Calu3 (cell line): ENCODE measurements at regions not wholly inside any gene's neighbourhood (a gene's known extent, or its start where the extent isn't known, plus 50 kb on each side); places are given as distances from the start of the nearest gene placed in this dataset.

Experiments
- BruUV-seq: library from RNA; stranded (reverse); fragments of 400-500 nt; replicated peaks from 2 replicates; lab custom pipeline; 2021; lab: Mats Ljungman, UMichigan
- CTCF ChIA-PET: fragments of 300-600 bp; sonication (Branson Sonifier 250); formaldehyde crosslinking; loops from one replicate; lab custom pipeline; 2022; ENCODE audit warnings: antibody characterized with exemption; lab: Charles Lee
- DNase-seq: peaks from one replicate; pipeline ENCODE4 v3.0.0; 2022
- H3K27ac Mint-ChIP-seq: one replicate; pipeline ENCODE4 v1.8.0; 2022; ENCODE audit warnings: mixed read lengths; ENCODE audit not compliant: unreplicated experiment
- H3K27me3 Mint-ChIP-seq: one replicate; pipeline ENCODE4 v1.8.0; 2022; ENCODE audit warnings: mixed read lengths; ENCODE audit not compliant: unreplicated experiment
- H3K36me3 Mint-ChIP-seq: one replicate; pipeline ENCODE4 v1.8.0; 2022; ENCODE audit warnings: mild to moderate bottlenecking, moderate library complexity, mixed read lengths; ENCODE audit not compliant: insufficient read depth, unreplicated experiment
- H3K4me1 Mint-ChIP-seq: one replicate; pipeline ENCODE4 v1.8.0; 2022; ENCODE audit warnings: mild to moderate bottlenecking, low read depth, mixed read lengths; ENCODE audit not compliant: unreplicated experiment
- H3K4me3 Mint-ChIP-seq: one replicate; pipeline ENCODE4 v1.8.0; 2022; ENCODE audit warnings: mild to moderate bottlenecking, low read depth, moderate library complexity, mixed read lengths; ENCODE audit not compliant: unreplicated experiment
- H3K9me3 Mint-ChIP-seq: one replicate; pipeline ENCODE4 v1.8.0; 2022; ENCODE audit warnings: low read depth, mixed read lengths; ENCODE audit not compliant: unreplicated experiment
- CTCF ChIP-seq: fragments of 200-600 bp; IDR thresholded peaks from one replicate; pipeline ENCODE4 v1.8.0; 2022; ENCODE audit warnings: antibody characterized with exemption; ENCODE audit not compliant: unreplicated experiment
- intact Hi-C: fragments of 100-400 bp; cut with micrococcal nuclease; formaldehyde crosslinking; loops from one replicate; pipeline ENCODE4 v1.10.0; 2022; ENCODE audit not compliant: unreplicated experiment

DNA sequence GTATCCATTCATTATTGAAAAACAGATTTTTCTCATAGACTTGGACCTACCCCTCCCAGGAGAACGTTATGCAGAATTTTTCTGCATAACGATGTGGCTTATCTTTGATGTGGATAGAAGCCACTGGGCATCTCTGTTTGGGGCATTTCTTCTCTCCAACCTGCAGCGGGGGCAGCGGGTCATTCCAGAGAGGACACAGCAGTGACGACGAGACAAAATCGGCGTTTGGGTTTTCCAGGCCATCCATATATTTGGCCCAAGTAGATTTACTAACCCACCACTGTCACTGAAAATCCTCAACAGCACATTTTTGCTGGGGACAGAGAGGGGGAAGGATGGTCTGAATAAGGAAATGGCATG is 299.3 kb upstream of the PITRM1 start:
- Mint-ChIP-seq H3K9me3 (no peaks in the 10 kb centered on the region), H3K4me3 (peak overlapping the region; percentile 44), H3K4me1 (peaks cover 83% of the 10 kb centered on the region), H3K27me3 (no peaks in the 10 kb centered on the region), H3K36me3 (peaks cover 25% of the 10 kb centered on the region), H3K27ac (peak overlapping the region; percentile 94)
- TF ChIP-seq CTCF = no peak
- intact Hi-C loops = loop anchor here (2.0 to 10.0 kb wide), 2 partner anchors 53 to 305 kb away; no protein-coding TSS in a partner anchor
- CTCF ChIA-PET = interaction anchor here (0.6 to 1.7 kb wide), 7 partner anchors 14 to 1402 kb away, joined by 3 to 8 read pairs (median 3); no protein-coding TSS in a partner anchor
- no peak for DNase-seq
- BruUV-seq = no TSS peak

DNA sequence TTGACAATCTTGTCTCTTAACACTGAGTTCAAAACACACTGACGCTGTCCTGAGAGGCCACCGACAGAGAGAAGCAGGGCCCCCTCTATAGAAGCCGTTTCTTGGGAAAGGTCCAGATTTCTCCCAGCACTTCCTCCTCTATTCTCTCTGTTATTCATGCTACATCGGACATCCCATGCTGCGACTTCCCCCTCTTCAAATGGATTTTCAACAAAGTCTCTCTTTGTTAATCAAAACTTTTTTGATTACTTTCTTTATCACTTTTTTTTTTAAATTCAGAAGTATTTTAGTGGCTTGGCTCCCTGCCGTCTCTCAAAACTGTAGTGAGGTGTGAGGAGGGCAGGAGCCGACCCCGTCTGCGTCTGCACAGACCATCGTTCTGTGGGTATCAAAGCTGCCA is 298.9 kb upstream of the PITRM1 start:
- Mint-ChIP-seq H3K4me3 (peak overlapping the region; percentile 44), H3K4me1 (peaks cover 79% of the 10 kb centered on the region), H3K27ac (peak overlapping the region; percentile 94), H3K36me3 (peaks cover 25% of the 10 kb centered on the region), H3K9me3 (no peaks in the 10 kb centered on the region), H3K27me3 (no peaks in the 10 kb centered on the region)
- no TSS peak for BruUV-seq
- TF ChIP-seq CTCF = no peak
- DNase-seq = no peak
- CTCF ChIA-PET = no interaction called here
- intact Hi-C loops = loop anchor here (10.0 kb wide), 1 partner anchor 53 kb away; no protein-coding TSS in a partner anchor

DNA sequence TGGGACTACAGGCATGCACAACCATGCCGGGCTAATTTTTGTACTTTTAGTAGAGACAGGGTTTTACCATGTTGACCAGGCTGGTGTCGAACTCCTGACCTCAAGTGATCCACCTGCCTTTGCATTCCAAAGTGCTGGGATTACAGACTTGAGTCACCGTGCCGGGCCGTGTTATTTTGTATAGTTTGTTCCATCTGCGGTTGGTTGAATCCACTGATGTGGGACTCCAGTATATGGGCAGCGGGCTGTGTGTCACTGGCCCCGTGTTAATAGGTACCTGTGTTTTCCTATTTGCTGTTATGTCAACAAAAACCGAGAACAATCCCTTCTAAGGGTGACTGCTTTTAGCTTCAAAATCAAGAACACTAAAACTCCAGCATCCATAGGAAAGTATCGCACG is 297.6 kb upstream of the PITRM1 start:
- H3K27ac Mint-ChIP-seq = peak overlapping the region; percentile 94
- DNase-seq = no peak
- H3K4me1 Mint-ChIP-seq = peaks cover 80% of the 10 kb centered on the region
- H3K27me3 Mint-ChIP-seq = no peaks in the 10 kb centered on the region
- TF ChIP-seq CTCF = no peak
- no peaks in the 10 kb centered on the region for H3K9me3 Mint-ChIP-seq
- no peak overlapping the region for H3K4me3 Mint-ChIP-seq
- intact Hi-C loops = loop anchor here (10.0 kb wide), 1 partner anchor 55 kb away; no protein-coding TSS in a partner anchor
- CTCF ChIA-PET = interaction anchor here (0.6 to 0.7 kb wide), 2 partner anchors 231 to 577 kb away, joined by 3 to 5 read pairs; no protein-coding TSS in a partner anchor
- BruUV-seq = no TSS peak
- peaks cover 25% of the 10 kb centered on the region for H3K36me3 Mint-ChIP-seq

- H3K9me3 Mint-ChIP-seq = no peaks in the 10 kb centered on the region
- intact Hi-C loops = loop anchor here (2.0 to 10.0 kb wide), 6 partner anchors 55 to 313 kb away; no protein-coding TSS in a partner anchor
- H3K27ac Mint-ChIP-seq = peak overlapping the region; percentile 86
- H3K4me3 Mint-ChIP-seq = no peak overlapping the region
- peaks cover 25% of the 10 kb centered on the region for H3K36me3 Mint-ChIP-seq
- no peak for DNase-seq
- CTCF ChIA-PET = interaction anchor here (0.9 kb wide), 2 partner anchors 170 to 1235 kb away, joined by 3 read pairs; no protein-coding TSS in a partner anchor
- H3K4me1 Mint-ChIP-seq = peaks cover 86% of the 10 kb centered on the region
- no TSS peak for BruUV-seq
- TF ChIP-seq CTCF = no peak
- H3K27me3 Mint-ChIP-seq = no peaks in the 10 kb centered on the region
Observed at GRCh38 chr10:3469639-3470020, 297.0 kb upstream of the PITRM1 start.
